NCI-H524 (cell line): ENCODE measurements at regions not wholly inside any gene's neighbourhood (a gene's known extent, or its start where the extent isn't known, plus 50 kb on each side); places are given as distances from the start of the nearest gene placed in this dataset.

Experiments used
- DNase-seq, 2 experiments: peaks; one replicate each; lab custom pipeline; 2025; lab: John Stamatoyannopoulos, UW

DNA sequence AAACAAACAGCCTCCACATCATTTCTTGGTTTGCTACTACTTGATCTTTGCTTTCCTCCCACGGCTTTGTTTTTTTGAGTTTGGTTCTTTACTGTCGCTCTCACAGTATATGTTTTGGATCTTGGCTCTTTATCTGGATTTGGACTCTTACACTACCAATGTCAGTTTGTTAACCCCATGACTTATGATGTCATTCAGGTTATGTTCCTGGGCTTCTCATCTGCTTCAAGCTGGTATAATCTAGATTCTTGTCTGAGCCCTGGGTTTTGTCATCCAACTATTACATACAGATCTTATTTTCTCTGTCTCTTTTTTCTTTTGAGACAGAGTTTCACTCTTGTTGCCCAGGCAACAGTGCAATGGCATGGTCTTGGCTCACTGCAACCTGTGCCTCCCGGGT lies 482.9 kb upstream of the TEX13C start:
- DNase-seq: no peak

GRCh38 chrX:124842205-124842604 lies 477.5 kb upstream of the TEX13C start:
- DNase-seq: no peak

GRCh38 chrX:124860736-124861135 lies 458.9 kb upstream of the TEX13C start:
- DNase-seq: no peak

- DNase-seq: no peak
These were observed 457.4 kb upstream of the TEX13C start for GRCh38 chrX:124862301-124862700.

GRCh38 chrX:124863303-124863702 lies 456.4 kb upstream of the TEX13C start:
- DNase-seq: no peak

DNA sequence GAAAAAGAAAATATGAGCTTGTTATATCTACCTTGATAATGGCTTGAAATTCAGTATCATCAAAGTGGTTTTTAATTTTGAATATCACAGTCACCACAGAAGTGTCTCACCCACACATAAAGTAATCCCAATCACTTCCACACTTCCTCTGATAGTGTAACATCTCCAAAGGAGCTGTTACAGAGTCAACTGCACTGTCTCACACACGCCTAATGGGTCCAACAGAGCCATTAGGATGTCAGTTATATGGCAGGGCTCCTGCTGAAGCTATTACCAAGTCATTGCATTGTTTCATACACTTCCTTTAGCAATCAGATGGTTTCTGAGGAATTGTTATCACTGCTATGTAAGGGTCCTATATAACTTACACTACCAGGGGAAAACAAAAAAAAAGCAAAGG lies 432.1 kb upstream of the TEX13C start:
- DNase-seq: no peak

DNA sequence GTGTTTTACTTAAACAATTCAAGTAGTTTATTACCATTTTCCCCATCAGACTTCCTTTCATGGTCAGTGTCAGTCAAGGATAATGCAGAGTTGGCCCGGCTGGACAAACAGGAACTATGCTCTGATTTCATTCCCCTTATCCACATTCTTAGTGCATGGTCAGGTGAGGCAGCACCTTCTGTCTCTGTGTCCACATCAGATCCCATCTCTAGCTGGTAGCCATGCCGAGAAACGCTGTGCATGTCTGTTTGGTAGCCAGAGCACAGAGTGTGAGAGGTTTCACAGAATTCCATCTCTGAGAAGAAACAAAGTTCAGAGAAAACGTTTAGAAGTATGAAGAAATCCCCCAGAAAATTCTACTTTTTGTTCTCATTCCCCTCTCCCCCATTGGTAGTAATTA lies 423.7 kb upstream of the TEX13C start:
- no peak for DNase-seq

- peak; percentile 45 to 78 for DNase-seq
These were observed 416.7 kb upstream of the TEX13C start for GRCh38 chrX:124902953-124903352.

GRCh38 chrX:124910611-124911010 lies 409.1 kb upstream of the TEX13C start:
- DNase-seq: no peak

DNA sequence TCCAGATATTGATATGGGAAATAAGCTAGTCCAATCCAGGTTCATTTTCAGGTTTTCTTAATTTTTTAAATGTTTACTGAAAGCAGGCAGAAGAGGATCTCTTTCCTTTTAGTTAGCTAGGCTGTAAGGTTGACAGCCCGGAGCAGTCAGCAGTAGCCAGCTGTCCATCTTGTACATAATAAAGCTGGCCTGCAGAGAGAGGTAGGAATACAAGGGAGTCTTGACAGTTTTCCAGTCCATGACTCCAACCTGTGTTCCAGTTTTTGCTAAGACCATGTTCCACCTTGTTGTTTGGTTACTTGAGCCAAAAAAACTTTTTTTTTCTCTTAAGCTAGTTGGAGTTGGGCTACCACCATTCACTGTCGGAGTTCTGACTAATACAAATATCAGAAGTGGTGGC lies 402.7 kb upstream of the TEX13C start:
- no peak for DNase-seq

DNA sequence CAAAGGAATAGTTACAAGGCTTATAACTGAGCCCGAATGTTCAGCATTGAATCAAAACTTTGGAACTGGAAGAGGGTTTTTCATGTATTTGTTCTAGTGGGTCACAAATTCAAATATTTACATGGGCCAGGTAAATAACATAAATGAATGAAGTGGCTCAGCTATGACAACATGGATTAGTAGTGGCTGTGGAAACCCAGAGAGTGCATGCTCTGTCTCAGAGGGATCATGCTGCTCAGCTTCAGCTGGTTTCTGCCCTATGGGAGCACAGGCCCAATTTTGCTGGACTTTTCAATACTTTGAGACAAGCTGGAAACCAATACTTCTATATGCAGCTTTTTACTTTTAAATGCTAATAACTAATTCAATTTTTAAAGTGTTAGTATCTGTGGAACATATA lies 394.0 kb upstream of the TEX13C start:
- DNase-seq: no peak

DNA sequence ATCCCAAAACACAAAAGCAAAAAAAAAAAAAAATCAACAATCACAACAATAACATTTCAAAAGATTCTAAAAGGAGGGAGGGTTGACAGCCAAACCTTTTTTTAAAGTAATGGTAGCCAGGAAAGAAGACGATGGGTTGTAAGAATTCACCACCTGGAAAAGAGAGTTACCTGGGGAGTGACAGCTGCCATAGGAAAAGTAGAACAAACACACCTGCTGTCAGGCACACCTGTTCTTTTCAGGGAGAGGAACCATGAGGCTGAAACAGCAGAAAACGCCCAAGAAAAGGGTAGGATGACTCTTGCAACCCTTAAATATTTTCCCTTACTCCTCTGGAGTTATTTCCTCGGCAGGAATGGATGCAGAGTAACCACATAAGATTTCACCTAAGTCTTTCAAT lies 388.4 kb upstream of the TEX13C start:
- DNase-seq: no peak

GRCh38 chrX:124931958-124932357 lies 387.7 kb upstream of the TEX13C start:
- DNase-seq: no peak

DNA sequence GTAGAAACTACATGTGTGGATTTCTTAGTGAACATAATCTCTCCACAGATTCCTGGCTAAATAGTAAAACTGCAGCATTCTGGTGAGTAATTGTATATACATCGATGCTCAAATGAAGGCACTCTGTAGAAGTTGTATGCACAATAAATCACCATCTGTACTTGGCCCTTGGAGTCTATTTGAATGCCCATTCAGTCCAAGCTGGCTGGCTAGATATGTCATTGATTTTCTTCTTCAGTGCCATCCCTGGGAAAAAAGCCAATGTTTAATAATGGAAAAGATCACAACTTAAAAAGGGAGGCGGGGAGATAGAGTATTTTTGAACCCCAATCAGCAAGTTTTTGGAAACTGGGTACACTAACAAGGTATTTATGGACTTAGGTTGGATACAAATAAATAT lies 381.0 kb upstream of the TEX13C start:
- DNase-seq: no peak

- DNase-seq: peak in 1 of 2 experiments; percentile 68
These were observed 379.1 kb upstream of the TEX13C start for GRCh38 chrX:124940531-124940930.

- no peak for DNase-seq
These were observed 365.3 kb upstream of the TEX13C start for GRCh38 chrX:124954402-124954801.

DNA sequence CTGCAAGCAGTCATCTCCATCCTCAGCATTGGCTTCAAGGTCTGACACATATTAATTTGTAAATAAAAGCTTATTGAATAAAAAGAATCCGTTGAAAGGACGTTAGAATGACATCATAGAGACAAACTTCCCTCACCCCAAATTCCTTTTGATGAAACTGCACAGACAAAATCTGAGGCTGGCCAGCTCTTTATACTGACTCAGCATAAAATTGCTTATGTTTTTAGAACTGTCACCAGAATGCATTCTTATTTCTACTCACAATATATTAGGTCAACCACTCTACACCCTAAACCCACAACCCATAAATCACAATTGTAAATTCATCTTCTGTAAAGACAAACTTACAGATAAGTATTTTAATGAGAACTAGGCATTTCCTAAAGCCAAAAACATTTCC lies 359.2 kb upstream of the TEX13C start:
- no peak for DNase-seq

DNA sequence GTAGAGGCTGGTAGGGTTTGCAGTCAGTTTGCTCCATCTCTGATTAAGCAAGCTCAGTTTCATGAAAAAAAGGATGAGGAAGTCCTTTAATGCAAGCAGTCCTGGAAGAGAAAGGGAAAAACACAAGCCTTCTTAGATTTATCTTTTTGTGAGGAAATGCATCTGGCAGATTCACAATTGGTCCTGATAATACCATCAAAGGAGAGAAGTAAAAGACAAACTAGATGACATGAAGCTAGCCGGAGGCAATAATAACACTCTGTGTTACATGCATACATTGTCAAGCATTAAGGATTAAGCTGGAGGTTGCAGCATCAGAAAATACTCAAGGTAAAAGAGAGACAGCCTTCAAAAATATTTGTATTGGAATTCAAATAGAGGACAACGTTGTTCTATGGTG lies 356.0 kb upstream of the TEX13C start, which contains the start of gene TENM1:
TENM1 (minus strand) TSS at position 101 of the 400 bp plus-strand sequence.
- no peak for DNase-seq

DNA sequence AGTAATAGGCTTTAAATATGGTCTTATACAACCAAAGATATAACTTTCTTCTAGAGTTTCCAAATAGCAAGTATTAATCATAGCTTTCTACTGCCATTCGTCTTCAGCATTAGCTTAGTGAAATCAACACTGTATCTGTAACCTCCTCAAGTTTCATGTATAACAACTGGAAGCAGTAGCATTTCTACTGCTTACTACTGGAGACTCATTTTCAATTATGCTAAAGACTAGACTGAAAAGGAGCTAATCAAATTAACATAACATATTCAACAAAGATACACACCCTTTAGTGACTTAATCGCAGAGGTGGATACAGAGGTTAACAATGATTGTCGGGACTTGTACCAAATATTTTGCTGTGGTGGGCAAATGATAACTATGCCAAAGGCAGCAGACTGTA lies 344.2 kb upstream of the TEX13C start:
- DNase-seq: no peak

- peak in 1 of 2 experiments; percentile 13 for DNase-seq
These were observed 338.3 kb upstream of the TEX13C start for GRCh38 chrX:124981420-124981819.

- no peak for DNase-seq
These were observed 335.4 kb upstream of the TEX13C start for GRCh38 chrX:124984140-124984813.

DNA sequence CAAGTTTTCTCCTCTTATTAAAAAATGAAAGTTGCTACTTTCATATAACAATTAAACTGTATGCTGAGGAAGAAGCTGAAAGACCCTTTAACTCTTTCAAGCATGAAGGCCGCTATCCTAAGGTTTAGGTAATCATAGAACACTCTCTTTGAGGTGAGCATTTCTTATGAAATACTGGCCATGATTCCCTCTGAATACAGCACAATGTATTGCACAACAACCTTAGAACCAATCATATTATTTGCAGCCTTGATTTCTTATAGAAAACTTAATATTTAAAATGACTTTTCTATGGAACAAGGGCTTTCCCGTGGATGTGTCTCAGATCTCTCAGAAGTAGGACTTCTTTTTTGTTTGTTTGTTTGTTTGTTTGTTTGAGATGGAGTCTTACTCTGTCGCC lies 333.4 kb upstream of the TEX13C start:
- no peak for DNase-seq

DNA sequence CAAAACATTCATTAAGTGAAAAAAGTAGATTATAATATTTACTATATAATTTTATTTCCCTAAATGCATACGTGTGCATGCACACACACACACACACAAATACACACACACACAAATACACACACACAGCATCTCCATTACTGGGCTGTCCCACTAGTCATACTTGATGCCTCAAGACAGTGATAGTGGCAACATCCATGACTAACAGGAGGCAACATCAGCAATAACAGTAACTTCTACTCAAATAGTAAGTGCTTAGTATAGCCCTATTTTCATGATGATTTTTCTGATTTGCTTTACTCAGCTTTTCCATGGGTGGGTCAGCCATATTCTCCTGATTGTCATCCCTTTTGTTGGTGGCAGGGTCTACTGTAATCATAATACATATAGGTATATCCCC lies 325.9 kb upstream of the TEX13C start:
- DNase-seq: no peak

DNA sequence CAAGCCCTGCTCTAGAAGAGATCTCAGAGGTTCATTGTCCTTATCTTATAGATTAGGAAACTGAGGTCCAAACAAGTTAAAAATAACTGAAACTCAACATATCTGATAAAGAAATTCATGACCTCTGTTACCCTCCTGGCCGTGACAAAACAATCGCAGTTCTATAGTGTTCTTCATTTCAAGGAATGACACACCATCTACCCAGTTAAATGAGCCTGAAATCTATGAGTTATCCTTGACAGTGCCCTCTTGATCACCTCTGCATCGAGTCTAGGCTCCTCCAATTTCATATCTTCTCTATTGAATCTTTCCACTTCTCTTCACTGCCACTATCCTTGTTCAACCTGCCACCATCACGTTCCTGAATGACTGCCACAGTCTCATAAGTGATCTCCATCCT lies 325.3 kb upstream of the TEX13C start:
- no peak for DNase-seq
